Stimulated activated naive CD4-positive, alpha-beta T cell (primary cell): ENCODE measurements at regions not wholly inside any gene's neighbourhood (a gene's known extent, or its start where the extent isn't known, plus 50 kb on each side); places are given as distances from the start of the nearest gene placed in this dataset.
A peak's percentile ranks its signal among the peaks of the same experiment; 100 is the strongest.

ENCODE experiments used
- DNase-seq, 6 experiments: peaks; one replicate each; lab custom pipeline; 2025; lab: John Stamatoyannopoulos, UW

DNA sequence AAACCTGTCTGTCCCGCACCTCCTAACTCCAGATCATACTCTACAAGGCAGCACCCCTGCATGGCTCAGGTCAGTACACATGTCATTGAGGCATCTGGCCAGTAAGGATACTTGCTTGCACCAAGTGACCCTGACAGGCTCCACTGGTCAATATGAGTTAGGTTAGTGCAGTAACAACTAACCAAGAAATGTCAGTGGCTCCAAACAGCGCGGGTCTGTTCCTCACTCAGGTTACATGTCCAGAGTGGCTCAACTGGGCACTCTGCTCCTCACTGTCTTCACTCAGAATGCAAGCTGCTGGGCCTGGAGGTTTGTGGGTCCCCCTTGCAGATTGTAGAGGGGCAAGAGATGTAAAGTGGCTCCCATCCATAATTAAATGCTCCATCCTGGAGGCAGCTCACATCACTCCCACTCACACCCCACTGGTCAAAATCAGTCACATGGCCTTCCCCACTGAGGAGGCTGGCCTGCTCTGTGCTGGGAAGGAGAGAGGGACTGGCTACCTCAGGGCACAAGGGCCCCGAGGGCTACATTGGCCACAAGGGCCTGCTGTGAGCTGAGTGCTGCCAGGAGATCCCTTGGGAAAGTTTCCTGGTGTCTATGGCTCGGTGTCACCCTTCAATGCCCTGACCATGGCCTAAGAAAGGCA is 109.1 kb upstream of the GDF10 start:
- DNase-seq: no peak

DNA sequence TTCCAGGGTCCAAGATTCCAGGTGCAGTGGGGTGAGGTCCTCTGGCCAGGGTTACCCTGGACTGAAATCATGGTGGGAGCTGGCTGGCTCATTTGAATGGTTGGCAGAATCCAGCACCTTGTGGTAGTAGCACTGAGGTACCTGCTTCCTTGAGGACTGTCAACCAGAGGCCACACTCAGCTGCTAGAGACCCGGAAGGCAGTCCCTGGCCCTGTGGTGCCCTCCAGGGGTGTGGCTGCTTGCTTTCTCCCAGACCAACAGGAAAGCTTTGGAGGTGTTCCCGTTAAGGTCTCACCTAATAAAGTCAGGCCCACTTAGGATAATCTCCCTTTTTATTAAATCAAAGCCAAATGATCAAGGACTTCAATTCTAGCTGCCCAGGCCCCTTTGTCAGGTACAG is 107.7 kb upstream of the GDF10 start:
- DNase-seq: no peak

DNA sequence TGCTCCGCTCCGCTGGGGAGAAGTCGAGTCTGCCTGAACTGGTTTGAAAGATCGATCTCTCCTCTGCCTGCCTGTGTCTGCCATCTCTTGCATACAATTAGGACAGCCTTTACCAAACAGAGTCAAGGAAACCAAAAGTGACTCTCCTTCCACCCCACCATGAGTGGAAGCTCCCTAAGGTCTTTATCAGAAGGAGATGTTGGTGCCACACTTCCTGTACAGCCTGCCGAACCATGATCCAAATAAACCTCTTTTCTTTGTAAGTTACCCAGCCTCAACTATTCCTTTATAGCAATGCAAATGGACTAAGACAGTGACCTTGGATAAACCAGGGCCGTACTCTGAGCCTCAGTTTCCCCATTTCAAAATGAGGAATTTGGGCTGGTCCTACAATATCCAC is 106.3 kb upstream of the GDF10 start:
- DNase-seq: no peak

DNA sequence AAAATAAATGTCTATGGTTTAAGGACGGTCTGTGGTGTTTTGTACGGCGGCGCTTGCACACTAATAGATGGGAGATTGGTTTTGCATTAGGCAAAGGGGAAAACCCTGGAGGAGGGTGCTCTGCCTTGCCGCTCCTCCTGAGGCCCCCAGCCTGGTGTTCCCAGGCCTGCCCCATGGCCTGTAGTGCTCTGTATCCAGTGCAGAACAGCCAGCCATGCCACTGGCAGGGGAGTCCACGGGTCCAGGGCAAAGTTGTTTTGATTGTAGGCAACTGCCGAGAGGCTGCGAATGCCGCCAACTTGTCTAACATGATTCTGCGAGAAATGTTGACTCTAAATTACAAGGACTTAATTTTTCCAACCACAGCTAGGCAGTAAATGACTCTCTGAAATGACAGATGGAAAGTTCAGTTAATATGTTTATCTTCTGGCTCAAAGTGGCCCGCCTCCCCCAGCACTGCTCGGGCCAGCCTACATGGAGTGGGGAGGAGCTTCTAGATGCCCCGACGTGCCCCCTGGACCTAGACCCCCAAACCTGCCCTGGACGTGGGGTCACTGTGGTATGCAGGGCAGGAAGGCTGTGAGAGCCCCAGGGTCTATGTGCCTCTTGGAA is 104.6 kb upstream of the GDF10 start:
- no peak for DNase-seq

DNA sequence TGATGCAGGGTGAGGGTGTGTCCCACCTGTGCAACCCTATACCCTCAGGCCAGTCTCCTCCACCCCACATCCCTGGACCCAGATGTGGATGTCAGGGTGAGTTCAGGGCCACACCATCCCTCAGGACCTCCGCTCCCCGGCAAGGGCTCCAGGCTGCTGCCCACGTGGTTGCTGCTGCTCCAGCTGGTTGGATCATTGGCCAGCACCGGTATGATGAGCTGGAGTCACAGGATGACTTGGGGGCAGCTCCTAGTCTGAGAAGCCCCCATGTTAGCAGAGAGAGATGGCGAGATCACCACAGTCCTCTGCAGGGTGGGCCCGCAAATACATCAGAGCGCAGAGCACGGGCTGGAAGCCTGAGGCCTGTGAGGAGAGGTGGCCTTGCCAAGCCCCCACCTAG is 103.3 kb upstream of the GDF10 start:
- DNase-seq: no peak

DNA sequence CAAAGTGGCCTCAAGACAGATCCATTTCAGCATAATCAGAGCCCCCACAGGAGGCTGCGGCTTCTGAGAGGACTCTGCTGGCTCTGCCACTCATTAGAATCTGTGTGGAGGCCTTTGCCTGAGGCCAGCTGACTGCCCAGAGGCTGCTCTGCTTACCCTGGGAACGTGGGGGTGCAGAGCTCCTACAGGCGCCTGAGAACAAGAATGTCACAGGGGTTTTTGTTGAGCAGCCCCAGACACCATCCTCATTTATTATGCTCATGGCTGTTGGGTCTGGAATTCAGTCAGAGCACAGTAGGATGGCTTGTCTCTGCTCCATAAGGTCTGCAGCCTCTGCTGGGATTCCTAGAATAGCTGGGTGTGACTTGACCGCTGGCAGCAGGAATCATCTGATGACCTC is 101.8 kb upstream of the GDF10 start:
- DNase-seq: no peak

DNA sequence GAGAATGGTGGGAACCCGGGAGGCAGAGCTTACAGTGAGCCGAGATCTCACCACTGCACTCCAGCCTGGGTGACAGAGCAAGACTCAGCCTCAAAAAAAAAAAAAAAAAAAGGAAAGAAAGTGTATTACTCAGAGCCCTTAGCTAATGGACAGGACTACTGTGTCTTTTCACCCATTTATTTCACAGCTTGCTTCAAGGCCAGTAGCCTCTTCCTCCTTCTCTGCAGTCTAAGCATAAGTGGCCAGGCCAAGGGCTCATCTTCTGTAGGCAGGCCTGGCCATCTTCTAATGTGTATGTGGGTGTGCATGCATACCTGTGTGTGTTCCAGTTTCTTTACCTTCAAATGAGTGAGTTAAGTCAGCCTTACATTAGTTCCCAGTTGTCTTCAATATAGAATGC is 94.8 kb upstream of the GDF10 start:
- no peak for DNase-seq

DNA sequence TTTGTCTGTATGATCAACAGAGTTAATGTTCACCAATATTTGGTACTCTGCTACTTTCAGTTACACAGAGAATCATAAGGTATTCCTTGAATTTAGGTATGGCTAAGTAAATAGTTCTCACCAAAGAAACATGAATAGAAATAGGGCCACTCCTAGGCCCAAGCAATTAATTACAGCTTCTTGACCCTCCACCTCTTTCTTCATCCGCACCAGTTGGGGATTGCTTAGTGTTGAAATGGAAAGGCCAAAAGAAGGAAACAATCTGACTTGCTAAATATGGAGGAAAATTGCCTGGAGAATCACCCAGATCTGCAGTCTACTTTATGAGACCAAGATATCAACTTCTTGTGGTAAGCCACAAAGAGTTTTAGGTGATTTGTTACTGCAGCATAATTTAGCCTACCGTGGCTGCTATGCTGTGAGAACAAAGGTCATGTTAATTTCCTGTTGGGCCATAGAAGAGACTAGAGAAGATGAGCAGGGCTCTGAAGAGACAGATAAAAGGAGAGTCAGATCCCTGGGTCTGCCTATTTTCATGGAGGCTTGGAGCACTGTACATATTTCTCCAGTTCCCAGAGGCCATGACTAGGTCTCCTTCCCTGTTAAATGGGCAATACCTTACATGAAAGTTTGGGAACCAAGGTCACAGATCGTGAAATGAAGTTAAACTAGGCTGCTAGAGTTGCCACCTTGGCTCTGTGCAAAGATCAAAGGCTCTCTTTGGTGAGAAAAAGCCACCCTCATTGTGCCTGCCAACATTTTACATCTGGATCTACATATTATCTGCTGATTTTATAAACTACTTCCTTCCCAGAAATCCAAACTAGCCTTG is 93.3 kb upstream of the GDF10 start:
- peak in 3 of 6 experiments; percentile 59 to 70 (median 67) for DNase-seq

DNA sequence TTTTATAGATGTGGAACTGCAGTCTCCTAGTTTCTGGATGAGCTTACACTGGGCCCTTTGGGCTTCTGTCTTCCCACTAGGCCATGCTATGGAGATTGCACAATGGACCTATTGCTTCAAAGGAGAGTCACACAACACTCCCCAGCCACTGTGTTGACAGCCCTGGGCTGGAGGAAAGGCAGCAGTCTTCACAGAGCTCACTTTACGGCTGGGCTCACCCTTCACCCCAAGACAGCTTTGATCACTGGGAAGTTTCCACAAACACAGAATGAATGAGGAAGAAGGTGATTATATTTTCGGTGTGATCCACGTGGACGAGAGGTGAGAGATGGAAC is 92.7 kb upstream of the GDF10 start:
- DNase-seq: peak in 3 of 6 experiments; percentile 12 to 37 (median 26)

DNA sequence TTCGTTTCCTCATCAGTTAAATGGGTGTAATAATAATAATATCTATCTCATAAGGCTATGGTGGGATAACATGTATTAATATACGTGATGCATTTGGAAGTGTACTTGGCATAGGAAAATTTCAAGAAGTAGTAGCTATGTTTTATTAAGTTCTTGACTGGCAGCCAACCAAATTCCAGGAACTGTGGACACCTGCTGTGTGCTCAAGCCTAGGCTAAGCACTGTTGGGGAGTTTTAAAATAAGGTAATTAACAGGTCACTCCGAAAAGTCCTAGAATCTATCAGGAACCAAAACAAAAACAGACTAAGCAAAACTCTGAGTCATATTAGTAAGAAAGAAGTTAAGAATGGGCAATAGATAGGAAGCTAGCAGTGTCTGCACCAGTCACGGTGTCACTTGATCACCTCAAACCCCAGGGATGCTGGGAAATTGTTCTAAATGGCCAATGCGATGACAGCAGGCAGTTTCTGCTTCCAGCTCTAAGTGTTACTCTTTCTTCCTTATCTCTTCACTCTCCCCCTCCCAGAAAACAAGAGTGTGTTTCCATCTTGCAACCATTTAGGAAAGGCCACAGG is 92.0 kb upstream of the GDF10 start:
- DNase-seq: no peak

DNA sequence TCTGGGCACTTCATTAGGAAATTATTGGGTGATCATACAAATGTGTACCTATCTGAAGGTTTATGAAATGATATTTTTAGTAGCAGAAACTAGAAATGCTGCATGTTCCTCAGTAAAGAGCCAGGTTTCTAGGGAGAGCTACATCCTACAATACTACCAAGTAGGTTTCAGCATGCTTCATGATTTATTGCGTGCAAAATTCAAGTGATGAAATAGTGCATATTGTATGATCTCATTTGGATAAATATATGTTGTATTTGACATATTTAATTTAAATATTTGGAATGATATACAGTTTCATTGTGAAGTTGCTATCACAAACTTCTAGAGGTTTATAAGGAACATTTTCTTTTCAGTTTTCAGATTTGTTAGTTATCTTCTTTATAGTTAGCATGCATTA is 90.5 kb upstream of the GDF10 start:
- no peak for DNase-seq

DNA sequence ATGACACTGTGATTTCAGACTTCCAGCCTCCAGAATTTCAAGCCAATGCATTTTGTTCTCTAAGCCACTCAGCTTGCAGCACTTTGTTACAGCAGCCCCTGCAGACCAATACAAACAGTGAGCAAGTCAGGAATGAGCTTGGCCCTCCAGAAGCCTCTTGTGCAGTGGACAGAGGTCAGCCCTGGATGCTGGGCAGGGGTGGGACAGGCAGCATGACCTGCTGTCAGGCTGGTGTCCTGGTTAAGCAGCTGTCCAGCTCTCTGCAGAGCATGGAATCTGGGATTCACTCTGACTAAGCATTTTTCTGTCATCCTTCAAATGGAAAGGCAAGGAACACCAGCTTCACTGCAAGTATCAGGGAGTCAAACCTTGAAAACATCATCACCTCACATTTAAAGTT is 85.5 kb upstream of the GDF10 start:
- DNase-seq: no peak

DNA sequence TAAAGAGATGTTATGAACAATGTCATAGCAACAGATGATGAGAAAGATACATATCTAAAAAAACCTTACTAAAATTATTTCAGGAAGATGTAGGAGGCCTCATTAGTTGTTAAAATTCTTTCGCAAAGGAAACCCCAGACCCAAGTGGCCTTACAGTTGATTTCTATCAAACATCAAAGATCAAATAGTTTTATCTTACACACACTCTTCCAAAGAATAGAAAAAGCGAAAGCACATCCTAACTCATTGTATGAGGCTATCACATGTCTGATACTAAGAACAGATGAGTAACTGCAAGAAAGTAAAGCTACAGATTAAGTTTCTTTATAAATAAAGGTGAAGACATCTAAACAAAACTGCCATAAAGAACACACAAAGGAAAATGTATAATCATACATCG is 82.9 kb upstream of the GDF10 start:
- DNase-seq: no peak

DNA sequence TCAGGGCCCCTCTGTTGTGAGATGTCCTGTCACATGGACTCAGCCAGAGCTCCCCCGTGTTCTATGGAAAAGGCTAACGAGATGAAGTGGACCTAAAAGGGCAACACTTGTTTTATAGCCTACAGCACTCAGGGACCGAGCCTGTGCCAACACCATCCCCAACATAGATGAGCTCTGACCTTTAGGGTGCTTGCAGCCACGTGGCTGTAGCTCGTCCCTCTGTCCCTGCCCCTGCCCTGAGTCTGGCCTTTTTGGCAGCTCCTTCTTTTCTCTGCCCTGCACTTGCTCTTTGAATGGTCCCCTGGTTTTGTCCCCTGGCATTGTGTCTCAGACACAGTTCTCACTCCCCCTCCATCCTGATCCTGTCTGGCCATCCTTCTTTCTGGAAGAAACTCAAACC is 81.2 kb upstream of the GDF10 start:
- no peak for DNase-seq

DNA sequence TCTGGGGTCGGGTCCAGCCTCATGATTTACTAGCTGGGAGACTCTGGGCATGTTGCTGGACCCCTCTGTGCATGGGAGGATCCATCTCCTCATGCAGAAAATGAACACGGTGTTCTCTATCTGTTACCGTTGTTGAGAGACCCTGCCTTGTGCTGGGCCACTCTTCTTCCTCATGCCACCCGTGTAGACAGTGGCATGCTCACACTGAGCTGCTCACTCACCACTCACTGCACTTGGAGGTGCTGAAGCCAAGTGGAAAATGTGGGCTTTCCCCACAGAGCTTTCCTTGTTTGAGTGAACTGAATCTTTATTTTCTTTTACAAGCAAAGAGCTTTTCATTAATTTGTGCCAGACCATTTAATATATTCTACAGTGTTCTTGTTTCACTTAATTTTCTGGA is 77.5 kb upstream of the GDF10 start:
- no peak for DNase-seq

DNA sequence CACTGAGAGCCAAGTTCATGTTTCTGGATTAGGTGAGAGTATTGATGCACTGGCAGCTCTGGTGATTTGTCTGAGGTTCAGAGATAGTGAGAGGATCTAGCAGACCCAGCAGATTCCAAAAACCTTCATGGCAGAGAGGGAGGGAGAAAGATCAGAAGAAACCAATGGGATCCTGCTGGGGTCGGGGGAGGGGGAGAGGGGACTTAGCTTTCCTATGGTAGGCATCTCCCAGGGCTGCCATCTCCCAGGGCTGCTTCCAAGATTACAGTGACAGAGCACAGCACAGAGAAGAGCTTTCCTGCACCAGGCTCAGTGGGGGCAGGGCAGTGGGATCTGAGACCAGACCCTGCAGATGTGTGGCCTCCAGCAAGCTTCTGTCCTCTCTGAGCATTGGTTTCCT is 76.8 kb upstream of the GDF10 start:
- no peak for DNase-seq

DNA sequence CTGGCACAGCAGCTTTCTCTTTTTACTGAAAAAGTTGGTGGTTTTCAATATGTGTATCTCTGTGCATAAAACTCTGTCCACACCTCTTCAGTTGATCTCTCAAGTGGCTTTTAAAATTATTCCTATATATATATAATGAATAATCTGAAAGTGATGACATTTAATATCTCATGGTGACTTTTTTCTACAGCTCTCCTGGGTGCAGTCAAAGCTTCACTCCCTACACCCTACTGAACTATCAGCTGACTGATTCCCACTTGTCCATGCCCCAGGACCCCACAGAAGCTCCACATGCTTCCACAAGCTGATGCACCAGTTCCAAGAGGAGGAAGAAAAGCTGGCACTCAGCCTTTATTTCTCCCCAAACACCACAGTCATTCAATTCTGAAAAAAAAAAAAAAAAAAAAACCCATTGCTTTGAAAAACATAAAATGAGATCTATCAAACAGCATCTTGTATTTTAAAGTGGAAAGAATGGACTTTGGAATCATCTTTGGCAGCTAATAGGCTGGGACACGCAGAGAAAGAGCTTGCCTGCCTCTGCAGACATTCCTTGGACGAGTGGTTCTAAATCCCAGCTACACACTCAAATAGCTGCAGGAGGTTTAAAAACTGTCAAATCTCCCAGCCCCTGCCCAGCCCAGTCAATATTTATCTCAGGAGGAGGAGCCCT is 75.3 kb upstream of the GDF10 start:
- DNase-seq: no peak

DNA sequence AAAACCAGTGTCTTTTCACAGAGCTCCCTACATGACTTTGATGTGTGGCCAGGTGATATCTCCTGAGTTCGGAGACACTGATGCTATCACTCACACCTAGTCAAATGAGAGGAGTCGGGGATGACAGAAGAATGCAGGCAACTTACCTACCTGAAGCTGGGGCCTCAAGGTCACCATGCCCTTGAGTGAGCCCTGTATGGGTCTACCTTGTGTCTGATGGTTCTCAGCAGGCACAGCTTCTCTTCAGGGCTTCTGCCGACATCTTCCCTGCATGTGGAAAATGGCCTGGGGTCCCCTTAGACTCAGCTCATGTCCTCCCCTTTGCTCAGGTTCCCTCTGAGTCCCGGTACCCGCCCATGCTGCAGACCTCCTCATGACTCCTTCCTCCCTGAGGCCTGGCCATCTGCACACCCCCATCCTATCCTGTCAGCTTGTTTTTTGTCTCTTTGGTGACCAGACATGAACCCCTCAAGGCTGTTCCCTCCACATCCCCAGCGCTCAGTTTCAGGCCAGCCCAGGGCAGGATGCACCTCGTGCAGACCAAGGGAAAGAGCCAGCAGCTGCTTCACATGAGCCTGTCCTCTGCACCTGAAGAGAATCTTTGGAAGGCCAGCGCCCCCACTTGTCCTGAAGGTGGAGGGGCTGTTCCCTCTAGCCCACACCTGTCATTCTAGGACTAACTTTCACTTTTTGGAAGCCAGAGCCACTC is 74.6 kb upstream of the GDF10 start:
- no peak for DNase-seq

DNA sequence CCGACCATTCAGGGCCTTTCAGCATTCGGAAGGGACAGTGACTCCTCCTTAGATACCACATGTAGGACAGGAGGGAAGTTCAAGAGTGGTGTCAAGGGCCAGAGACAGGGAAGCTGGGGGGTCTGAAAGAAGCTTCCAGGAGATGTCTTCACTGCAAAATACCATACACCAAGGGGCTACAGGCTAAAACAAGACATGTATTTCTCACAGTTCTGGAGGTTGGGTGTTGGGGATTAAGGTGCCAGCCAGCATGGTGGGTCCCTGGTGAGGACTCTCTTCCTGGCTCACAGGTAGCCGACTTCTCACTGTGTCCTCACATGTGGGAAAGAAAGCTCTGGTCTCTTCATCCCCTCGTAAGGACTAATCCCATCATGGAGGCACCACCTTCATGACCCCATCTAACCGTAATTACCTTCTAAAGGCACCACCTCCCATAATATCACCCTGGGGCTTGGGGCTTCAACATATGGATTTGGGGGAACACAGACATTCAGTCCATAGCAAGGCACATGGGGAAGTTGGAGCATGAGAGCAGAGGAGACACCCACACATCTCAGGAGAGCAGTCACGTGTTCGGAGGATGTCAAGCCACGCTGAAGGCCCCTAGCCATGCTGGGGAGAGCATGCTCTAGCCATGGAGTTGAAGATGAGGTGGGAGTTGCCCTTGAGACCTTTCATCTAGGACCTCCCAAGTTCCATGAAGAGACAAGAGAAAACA is 73.9 kb upstream of the GDF10 start:
- DNase-seq: no peak

DNA sequence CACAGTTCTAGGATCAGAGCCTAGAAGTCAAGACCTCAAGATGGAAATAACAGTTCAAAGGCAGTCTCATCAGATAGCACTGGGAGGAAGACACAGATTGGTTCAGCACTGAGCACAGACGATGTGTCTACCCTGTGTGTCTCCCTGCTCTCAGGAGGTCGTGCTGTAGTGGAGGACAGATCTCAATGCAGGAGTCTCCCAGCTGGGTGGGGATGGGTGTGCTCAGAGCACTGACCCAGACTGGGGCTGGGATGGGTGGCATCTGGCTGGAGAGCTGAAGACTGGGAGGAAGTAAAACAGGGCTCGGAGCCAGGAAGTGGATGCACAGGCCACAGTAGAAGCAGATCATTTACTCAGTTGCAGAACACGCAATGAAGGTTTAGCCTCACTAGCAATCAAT is 69.5 kb upstream of the GDF10 start:
- DNase-seq: no peak

DNA sequence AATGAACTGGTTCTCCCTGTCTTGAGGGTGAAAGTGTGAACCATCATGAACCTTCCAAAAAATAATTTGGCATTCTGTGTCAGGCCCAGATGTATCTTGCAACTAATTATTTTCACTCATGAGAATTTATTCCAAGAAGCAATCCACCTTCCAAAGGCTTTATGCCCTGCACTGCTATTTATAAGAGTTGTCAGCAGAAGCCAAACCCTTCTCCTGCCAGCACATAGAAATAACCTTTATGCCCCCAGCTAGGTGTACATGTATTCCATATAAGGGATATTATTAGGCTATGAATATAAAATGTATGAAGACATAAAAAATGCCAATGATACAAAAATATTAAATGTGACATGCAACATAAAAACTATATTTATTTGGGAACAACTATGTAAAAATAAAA is 69.0 kb upstream of the GDF10 start:
- DNase-seq: no peak
